K562 (cell line): ENCODE measurements at regions not wholly inside any gene's neighbourhood (a gene's known extent, or its start where the extent isn't known, plus 50 kb on each side); places are given as distances from the start of the nearest gene placed in this dataset.

Experiments
- ATAC-seq: fragments of 200-7000 bp; cut with Tn5 transposase; 3 replicates; pipeline ENCODE4 v1.9.1; 2020; ENCODE audit warnings: moderate library complexity
- BruUV-seq: library from RNA; stranded (reverse); fragments of 400-500 nt; replicated peaks from 2 replicates; lab custom pipeline; 2021; lab: Mats Ljungman, UMichigan
- CTCF ChIA-PET: fragments of 300-600 bp; formaldehyde crosslinking; extraction: SDS; loops from one replicate; lab custom pipeline; 2021; ENCODE audit warnings: low intra/inter-chr PET ratio; lab: Yijun Ruan, JAX
- POLR2A ChIA-PET: fragments of 300-600, 350-650 bp; sonication (Branson Sonifier 250); formaldehyde crosslinking; extraction: SDS; loops from one replicate; lab custom pipeline; 2021; ENCODE audit warnings: antibody characterized with exemption, inconsistent platforms; lab: Yijun Ruan, JAX
- DNase-seq, 4 experiments: peaks; one replicate each; pipeline versions ENCODE4 v3.0.0 to v3.0.0-alpha.2; 2011 to 2018; ENCODE audit warnings: low spot score in 3 of 4, mixed read lengths in 3 of 4; ENCODE audit errors: extremely low read depth in 1 of 4
- FAIRE-seq: peaks from 2 replicates; lab custom pipeline; 2011; peaks lifted over from hg19 to GRCh38; lab: Jason Lieb, UNC
- H2AFZ ChIP-seq: 2 replicates; pipeline ENCODE4 v1.6.0; 2011; ENCODE audit warnings: low read depth, low read length, control low read depth, inconsistent platforms
- H3K27ac ChIP-seq: fragments of 200-600 bp; 3 replicates; pipeline ENCODE4 v1.8.0; 2011; ENCODE audit warnings: low read depth, mild to moderate bottlenecking, control low read depth, inconsistent platforms, low read length, moderate library complexity, mixed read lengths; ENCODE audit errors: extremely low read depth
- H3K27me3 ChIP-seq, 2 experiments: fragments of 300-600 bp in 1 of 2; 2 replicates in 1 of 2; 3 replicates in 1 of 2; pipeline versions ENCODE4 v1.6.0 to v1.8.0; 2011; ENCODE audit warnings: inconsistent platforms in 2 of 2, low read length in 2 of 2, mild to moderate bottlenecking in 1 of 2, mixed read lengths in 1 of 2, moderate library complexity in 1 of 2; ENCODE audit not compliant: control insufficient read depth in 2 of 2, insufficient read depth in 2 of 2
- H3K36me3 ChIP-seq: fragments of 300-600 bp; 3 replicates; pipeline ENCODE4 v1.8.0; 2011; ENCODE audit warnings: mild to moderate bottlenecking, low read length, inconsistent platforms; ENCODE audit not compliant: control insufficient read depth, insufficient read depth
- H3K4me1 ChIP-seq, 2 experiments: fragments of 200-600 bp in 1 of 2; replicated peaks in 1 of 2; 2 replicates in 1 of 2; 3 replicates in 1 of 2; pipeline versions ENCODE4 v1.5.1 to v1.8.0; 2011; ENCODE audit warnings: inconsistent platforms in 2 of 2, low read length in 2 of 2, mild to moderate bottlenecking in 1 of 2, mixed read lengths in 1 of 2, moderate library complexity in 1 of 2; ENCODE audit not compliant: control insufficient read depth in 2 of 2, insufficient read depth in 2 of 2
- H3K4me2 ChIP-seq: 2 replicates; pipeline ENCODE4 v1.6.1; 2011; ENCODE audit warnings: low read length, control low read depth, inconsistent platforms, mixed read lengths; ENCODE audit not compliant: insufficient read depth
- H3K4me3 ChIP-seq: fragments of 200-600 bp; sonication (generic), shearing (Covaris generic); 2 replicates; pipeline ENCODE4 v1.5.1; 2016; ENCODE audit warnings: control low read depth, inconsistent platforms
- H3K79me2 ChIP-seq: fragments of 200-600 bp; 3 replicates; pipeline ENCODE4 v1.8.0; 2011; ENCODE audit warnings: low read length, inconsistent platforms; ENCODE audit not compliant: control insufficient read depth, insufficient read depth
- H3K9ac ChIP-seq, 2 experiments: 2 replicates each; pipeline versions ENCODE4 v1.6.0 to v1.6.1; 2011; ENCODE audit warnings: low read depth in 2 of 2, low read length in 2 of 2, control low read depth in 1 of 2, inconsistent platforms in 1 of 2, mild to moderate bottlenecking in 1 of 2, mixed read lengths in 1 of 2; ENCODE audit not compliant: insufficient read depth in 1 of 2
- H3K9me1 ChIP-seq: one replicate; pipeline ENCODE4 v1.6.0; 2011; ENCODE audit warnings: inconsistent platforms, mild to moderate bottlenecking, low read length, moderate library complexity; ENCODE audit not compliant: control insufficient read depth, insufficient read depth
- H3K9me3 ChIP-seq: replicated peaks from 2 replicates; pipeline ENCODE4 v1.5.1; 2011; ENCODE audit warnings: low read depth, low read length, inconsistent platforms; ENCODE audit not compliant: control insufficient read depth, insufficient read depth
- H4K20me1 ChIP-seq: replicated peaks from 2 replicates; pipeline ENCODE4 v1.6.1; 2011; ENCODE audit warnings: low read length, inconsistent platforms, mixed read lengths; ENCODE audit not compliant: control insufficient read depth, insufficient read depth
- DIDO1 ChIP-seq: fragments of 450-650 bp; IDR thresholded peaks from 2 replicates; pipeline ENCODE4 v1.6.1; 2016; ENCODE audit warnings: low read depth, missing biosample characterization, missing genetic modification characterization
- HDAC6 ChIP-seq: IDR thresholded peaks from 2 replicates; pipeline ENCODE4 v1.6.1; 2012; ENCODE audit warnings: low read depth, mild to moderate bottlenecking, control low read depth, inconsistent platforms, low read length, moderate library complexity
- POLR2H ChIP-seq: IDR thresholded peaks from 2 replicates; pipeline ENCODE4 v1.6.1; 2016; ENCODE audit warnings: missing genetic modification characterization, low read depth, mild to moderate bottlenecking, control low read depth, missing compliant biosample characterization, moderate library complexity
- SRSF1 ChIP-seq: fragments of 200-400 bp; formaldehyde crosslinking; IDR thresholded peaks from 2 replicates; pipeline ENCODE4 v1.6.1; 2017; ENCODE audit warnings: mild to moderate bottlenecking, low read depth, low read length, moderate library complexity
- TEAD1 ChIP-seq, 2 experiments: fragments of 450-650 bp in 1 of 2; sonication (generic) in 1 of 2; formaldehyde crosslinking; IDR thresholded peaks; 2 replicates each; pipeline versions ENCODE4 v1.4.0 to v1.8.0; 2020 to 2022; ENCODE audit warnings: mild to moderate bottlenecking in 2 of 2, missing genetic modification reagents in 1 of 2
- XRCC3 ChIP-seq: fragments of 450-650 bp; IDR thresholded peaks from 2 replicates; pipeline ENCODE4 v1.6.1; 2017; ENCODE audit warnings: mild to moderate bottlenecking, moderate library complexity
- WGBS: fragments of 100-300 bp; shearing (Covaris generic); methylation state at CpG from one replicate; pipeline ENCODE4 v1.1.6; 2016; ENCODE audit warnings: low coverage, mixed read lengths; ENCODE audit not compliant: insufficient coverage; ENCODE audit errors: missing lambda C conversion rate; 5-methylcytosine and 5-hydroxymethylcytosine counted together
- in situ Hi-C: fragments of 300-500 bp; cut with MboI; formaldehyde crosslinking; loops from 4 replicates; pipeline ENCODE4 v1.15.0; 2018; ENCODE audit warnings: inconsistent platforms, mixed read lengths
- intact Hi-C: fragments of 100-400 bp; cut with micrococcal nuclease; formaldehyde crosslinking; loops from 2 replicates; pipeline ENCODE4 v1.14.2; 2022
- TF ChIP-seq, protein P1 (sequence below), 2 experiments: fragments of 450-650 bp; IDR thresholded peaks; 2 replicates each; pipeline ENCODE4 v1.6.1; 2018; ENCODE audit warnings: mild to moderate bottlenecking in 2 of 2, low read depth in 1 of 2; ENCODE audit not compliant: partially characterized antibody in 2 of 2

DNA sequence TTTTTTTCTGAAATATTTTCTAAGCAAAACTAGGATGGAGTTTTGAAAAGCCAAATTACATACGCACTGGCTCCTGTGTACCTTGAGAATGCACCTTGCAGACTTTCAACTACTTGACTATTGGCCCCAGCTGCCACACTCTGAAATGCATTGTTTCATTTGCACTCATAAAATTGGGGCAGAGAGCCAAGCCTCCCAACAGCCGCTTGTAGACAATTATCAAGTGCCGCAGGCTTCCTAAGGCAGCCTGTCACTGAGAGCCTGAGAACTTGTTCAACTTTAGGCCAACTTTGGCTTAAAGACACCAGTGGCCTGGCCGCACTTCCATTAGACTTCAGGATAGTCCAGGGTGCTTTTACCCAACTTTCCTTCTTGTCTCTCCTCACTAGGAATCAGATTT lies 115.7 kb upstream of the STARD13 start:
- 6% methylated on average over 4 of the region's 4 CpGs for WGBS
- FAIRE-seq, result no peak
- no peaks in the 10 kb centered on the region for H3K36me3 ChIP-seq
- no peaks in the 10 kb centered on the region for H3K4me1 ChIP-seq
- DNase-seq, result no peak
- ATAC-seq, result no peak
- intact Hi-C loops (no loop called here), in situ Hi-C loops (no loop called here)
- no peak overlapping the region for H2AFZ ChIP-seq
- POLR2A ChIA-PET, result no interaction called here
- no peaks in the 10 kb centered on the region for H3K9me1 ChIP-seq
- H4K20me1 ChIP-seq, result no peaks in the 10 kb centered on the region
- no peaks in the 10 kb centered on the region for H3K9me3 ChIP-seq
- CTCF ChIA-PET, result no interaction called here
- no peak overlapping the region for H3K9ac ChIP-seq
- TF ChIP-seq POLR2H (no peak), DIDO1 (tag) (no peak), HDAC6 (no peak), TEAD1 (CRISPR knock-in tag; IDR thresholded peaks at IDR 0.05) (no peak), SRSF1 (no peak), XRCC3 (no peak)
- TF ChIP-seq, protein P1, sequence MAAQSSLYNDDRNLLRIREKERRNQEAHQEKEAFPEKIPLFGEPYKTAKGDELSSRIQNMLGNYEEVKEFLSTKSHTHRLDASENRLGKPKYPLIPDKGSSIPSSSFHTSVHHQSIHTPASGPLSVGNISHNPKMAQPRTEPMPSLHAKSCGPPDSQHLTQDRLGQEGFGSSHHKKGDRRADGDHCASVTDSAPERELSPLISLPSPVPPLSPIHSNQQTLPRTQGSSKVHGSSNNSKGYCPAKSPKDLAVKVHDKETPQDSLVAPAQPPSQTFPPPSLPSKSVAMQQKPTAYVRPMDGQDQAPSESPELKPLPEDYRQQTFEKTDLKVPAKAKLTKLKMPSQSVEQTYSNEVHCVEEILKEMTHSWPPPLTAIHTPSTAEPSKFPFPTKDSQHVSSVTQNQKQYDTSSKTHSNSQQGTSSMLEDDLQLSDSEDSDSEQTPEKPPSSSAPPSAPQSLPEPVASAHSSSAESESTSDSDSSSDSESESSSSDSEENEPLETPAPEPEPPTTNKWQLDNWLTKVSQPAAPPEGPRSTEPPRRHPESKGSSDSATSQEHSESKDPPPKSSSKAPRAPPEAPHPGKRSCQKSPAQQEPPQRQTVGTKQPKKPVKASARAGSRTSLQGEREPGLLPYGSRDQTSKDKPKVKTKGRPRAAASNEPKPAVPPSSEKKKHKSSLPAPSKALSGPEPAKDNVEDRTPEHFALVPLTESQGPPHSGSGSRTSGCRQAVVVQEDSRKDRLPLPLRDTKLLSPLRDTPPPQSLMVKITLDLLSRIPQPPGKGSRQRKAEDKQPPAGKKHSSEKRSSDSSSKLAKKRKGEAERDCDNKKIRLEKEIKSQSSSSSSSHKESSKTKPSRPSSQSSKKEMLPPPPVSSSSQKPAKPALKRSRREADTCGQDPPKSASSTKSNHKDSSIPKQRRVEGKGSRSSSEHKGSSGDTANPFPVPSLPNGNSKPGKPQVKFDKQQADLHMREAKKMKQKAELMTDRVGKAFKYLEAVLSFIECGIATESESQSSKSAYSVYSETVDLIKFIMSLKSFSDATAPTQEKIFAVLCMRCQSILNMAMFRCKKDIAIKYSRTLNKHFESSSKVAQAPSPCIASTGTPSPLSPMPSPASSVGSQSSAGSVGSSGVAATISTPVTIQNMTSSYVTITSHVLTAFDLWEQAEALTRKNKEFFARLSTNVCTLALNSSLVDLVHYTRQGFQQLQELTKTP (IDR thresholded peaks at IDR 0.05; ENCODE audit: low read depth in 1 of 2, partially characterized antibody in 2 of 2), result no peak
- H3K27me3 ChIP-seq, result no peaks in the 10 kb centered on the region
- no peak overlapping the region for H3K4me3 ChIP-seq
- H3K79me2 ChIP-seq, result no peaks in the 10 kb centered on the region
- no peak overlapping the region for H3K4me2 ChIP-seq
- BruUV-seq, result no TSS peak
- no peak overlapping the region for H3K27ac ChIP-seq
